GM21576 (cell line): ENCODE measurements at regions not wholly inside any gene's neighbourhood (a gene's known extent, or its start where the extent isn't known, plus 50 kb on each side); places are given as distances from the start of the nearest gene placed in this dataset.

Experiments
- ATAC-seq: cut with Tn5 transposase; IDR thresholded peaks from one replicate; pipeline ENCODE4 v1.9.1; 2021; ENCODE audit warnings: mild to moderate bottlenecking, moderate library complexity; ENCODE audit not compliant: unreplicated experiment

- no peak for ATAC-seq
Measured at GRCh38 chr9:89891221-89891590, 286.4 kb downstream of the GADD45G start.

- ATAC-seq: no peak
Measured at GRCh38 chr9:89891591-89892304, 286.9 kb downstream of the GADD45G start.

GRCh38 chr9:89892920-89893319 is 288.1 kb downstream of the GADD45G start:
- ATAC-seq: no peak

- no peak for ATAC-seq
Measured at GRCh38 chr9:89893886-89894285, 289.1 kb downstream of the GADD45G start.

GRCh38 chr9:89896806-89897340 is 292.1 kb downstream of the GADD45G start:
- ATAC-seq: no peak

- ATAC-seq: no peak
Measured at GRCh38 chr9:89899573-89899972, 294.8 kb downstream of the GADD45G start.

GRCh38 chr9:89901920-89902319 is 297.1 kb downstream of the GADD45G start:
- ATAC-seq: no peak

- ATAC-seq: no peak
Measured at GRCh38 chr9:89902450-89903140, 297.8 kb downstream of the GADD45G start.

- ATAC-seq: no peak
Measured at GRCh38 chr9:89903141-89903475, 298.3 kb downstream of the GADD45G start.

- no peak for ATAC-seq
Measured at GRCh38 chr9:89905606-89906338, 301.0 kb downstream of the GADD45G start.

GRCh38 chr9:89911721-89912604 is 307.2 kb downstream of the GADD45G start:
- no peak for ATAC-seq

GRCh38 chr9:89912605-89912953 is 307.8 kb downstream of the GADD45G start:
- no peak for ATAC-seq

- ATAC-seq: no peak
Measured at GRCh38 chr9:89915187-89915586, 310.4 kb downstream of the GADD45G start.

- ATAC-seq: no peak
Measured at GRCh38 chr9:89916001-89916597, 311.3 kb downstream of the GADD45G start.

GRCh38 chr9:89917861-89918260 is 313.0 kb downstream of the GADD45G start:
- ATAC-seq: no peak

GRCh38 chr9:89919171-89919681 is 314.4 kb downstream of the GADD45G start:
- ATAC-seq: no peak

GRCh38 chr9:89920131-89920530 is 315.3 kb downstream of the GADD45G start:
- ATAC-seq: no peak

- ATAC-seq: no peak
Measured at GRCh38 chr9:89920951-89921350, 316.1 kb downstream of the GADD45G start.

- ATAC-seq: no peak
Measured at GRCh38 chr9:89922099-89922498, 317.3 kb downstream of the GADD45G start.

- ATAC-seq: no peak
Measured at GRCh38 chr9:89923174-89923573, 318.4 kb downstream of the GADD45G start.
